ENCODE measurements at regions not wholly inside any gene's neighbourhood (a gene's known extent, or its start where the extent isn't known, plus 50 kb on each side); places are given as distances from the start of the nearest gene placed in this dataset.

DNA sequence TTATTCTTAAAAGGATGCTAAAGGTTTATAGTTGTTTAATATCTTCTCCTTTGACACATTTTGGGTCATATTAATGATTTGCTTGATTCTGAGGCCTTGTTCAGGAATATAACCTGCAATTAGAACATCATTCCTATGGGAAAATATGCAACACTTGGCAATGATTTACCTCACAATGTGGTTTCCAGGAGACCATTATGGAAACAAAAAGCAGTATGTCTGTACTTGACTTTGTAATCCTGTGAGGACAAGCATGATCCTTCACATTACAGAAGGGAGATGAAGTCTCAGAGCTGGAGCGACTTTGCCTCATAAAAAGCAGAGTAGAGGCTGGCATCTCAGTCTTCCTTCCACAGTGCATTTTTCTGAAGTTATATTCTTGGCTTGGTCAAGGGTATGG, 57.0 kb upstream of the CDCA7L start:
- TF ChIP-seq POLR2AphosphoS5 (IDR thresholded peaks at IDR 0.05; ENCODE audit: low read depth, low read length) (no peak), POLR2A (IDR thresholded peaks at IDR 0.05; ENCODE audit: low read depth, low read length) (no peak)

All from GM12892 (cell line).